GM12872 (cell line): ENCODE measurements at regions not wholly inside any gene's neighbourhood (a gene's known extent, or its start where the extent isn't known, plus 50 kb on each side); places are given as distances from the start of the nearest gene placed in this dataset.

ENCODE experiments used
- TF ChIP-seq, protein P1 (sequence below): IDR thresholded peaks from 3 replicates; pipeline ENCODE4 v1.5.1; 2011; ENCODE audit warnings: low read depth, mild to moderate bottlenecking, low read length, moderate library complexity; ENCODE audit not compliant: insufficient read depth

DNA sequence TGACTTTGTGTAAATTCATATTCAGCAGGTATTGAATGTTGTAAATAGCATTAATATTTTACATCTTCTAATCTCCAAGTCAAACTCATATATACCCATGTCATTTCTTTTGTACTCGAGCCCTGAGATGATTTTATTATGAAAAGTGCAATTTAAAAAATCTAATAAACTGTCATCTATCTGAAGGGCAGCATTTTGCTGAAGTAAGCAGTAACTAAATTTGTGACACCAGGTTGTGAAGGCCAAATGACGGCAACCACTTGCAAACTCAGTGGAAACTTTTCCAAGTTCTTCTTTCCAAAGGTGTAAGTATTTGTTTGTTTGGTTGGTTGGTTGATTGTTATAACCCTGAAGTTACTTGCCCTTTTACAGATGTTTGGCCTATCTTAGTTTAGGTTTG is 188.3 kb downstream of the GPR37 start:
- TF ChIP-seq, protein P1, sequence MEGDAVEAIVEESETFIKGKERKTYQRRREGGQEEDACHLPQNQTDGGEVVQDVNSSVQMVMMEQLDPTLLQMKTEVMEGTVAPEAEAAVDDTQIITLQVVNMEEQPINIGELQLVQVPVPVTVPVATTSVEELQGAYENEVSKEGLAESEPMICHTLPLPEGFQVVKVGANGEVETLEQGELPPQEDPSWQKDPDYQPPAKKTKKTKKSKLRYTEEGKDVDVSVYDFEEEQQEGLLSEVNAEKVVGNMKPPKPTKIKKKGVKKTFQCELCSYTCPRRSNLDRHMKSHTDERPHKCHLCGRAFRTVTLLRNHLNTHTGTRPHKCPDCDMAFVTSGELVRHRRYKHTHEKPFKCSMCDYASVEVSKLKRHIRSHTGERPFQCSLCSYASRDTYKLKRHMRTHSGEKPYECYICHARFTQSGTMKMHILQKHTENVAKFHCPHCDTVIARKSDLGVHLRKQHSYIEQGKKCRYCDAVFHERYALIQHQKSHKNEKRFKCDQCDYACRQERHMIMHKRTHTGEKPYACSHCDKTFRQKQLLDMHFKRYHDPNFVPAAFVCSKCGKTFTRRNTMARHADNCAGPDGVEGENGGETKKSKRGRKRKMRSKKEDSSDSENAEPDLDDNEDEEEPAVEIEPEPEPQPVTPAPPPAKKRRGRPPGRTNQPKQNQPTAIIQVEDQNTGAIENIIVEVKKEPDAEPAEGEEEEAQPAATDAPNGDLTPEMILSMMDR, result no peak

DNA sequence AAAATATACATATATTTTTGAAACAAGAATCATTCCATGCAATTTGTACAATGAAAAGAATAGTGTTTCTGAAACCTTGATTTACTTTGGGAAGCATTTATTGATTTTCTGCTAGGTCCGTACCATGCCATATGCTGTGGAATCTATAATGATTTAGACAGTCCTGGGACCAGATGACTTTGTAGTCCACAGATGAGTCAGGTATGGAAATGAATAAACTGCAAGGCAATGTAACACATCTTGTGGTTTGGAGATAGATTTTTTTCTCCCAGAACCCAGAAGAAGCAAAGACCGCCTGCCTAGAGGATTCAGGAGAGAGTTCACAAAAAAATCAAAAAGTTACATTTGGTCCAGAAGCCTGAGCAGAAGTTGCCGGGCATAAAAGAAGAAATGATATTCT is 190.4 kb downstream of the GPR37 start:
- TF ChIP-seq, protein P1, result no peak

DNA sequence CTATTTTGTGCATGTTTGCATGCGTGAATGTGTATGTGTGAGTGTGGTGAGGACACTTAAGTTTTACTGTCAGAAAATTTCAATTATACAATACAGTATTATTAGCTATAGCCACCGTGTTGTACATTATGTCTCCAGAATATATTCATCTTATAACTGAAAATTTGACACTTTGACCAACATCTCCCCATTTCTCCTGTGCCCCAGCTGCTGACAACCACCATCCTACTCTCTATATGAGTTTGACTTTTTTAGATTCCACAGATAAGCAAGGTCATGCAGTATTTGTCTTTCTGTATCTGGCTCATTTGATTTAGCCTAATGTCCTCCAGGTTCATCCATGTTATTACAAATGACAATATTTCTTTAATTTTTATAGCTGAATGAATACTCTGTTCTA is 195.0 kb downstream of the GPR37 start:
- TF ChIP-seq, protein P1, result no peak

DNA sequence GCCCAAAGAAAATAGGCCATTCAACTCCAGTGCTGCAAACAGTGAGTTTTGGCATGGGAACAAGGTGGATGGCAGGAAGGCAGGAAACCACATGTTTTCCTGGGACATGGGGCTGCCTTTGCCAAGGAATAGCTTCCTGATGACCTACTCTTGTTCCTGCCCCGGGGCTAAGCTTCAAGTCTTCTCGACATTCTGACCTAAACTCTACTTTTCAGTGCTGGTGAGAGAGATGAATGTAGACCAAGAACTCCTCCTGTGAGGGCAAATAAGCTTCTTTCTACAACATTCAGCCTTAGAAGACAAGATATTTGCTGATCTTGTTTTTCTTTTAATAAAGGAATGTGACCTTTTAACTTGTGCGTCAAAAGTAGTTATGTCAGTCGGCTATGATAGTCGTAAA is 199.0 kb downstream of the GPR37 start:
- TF ChIP-seq, protein P1, result no peak

GRCh38 chr7:124557587-124557986 is 208.0 kb downstream of the GPR37 start:
- TF ChIP-seq, protein P1, result no peak

DNA sequence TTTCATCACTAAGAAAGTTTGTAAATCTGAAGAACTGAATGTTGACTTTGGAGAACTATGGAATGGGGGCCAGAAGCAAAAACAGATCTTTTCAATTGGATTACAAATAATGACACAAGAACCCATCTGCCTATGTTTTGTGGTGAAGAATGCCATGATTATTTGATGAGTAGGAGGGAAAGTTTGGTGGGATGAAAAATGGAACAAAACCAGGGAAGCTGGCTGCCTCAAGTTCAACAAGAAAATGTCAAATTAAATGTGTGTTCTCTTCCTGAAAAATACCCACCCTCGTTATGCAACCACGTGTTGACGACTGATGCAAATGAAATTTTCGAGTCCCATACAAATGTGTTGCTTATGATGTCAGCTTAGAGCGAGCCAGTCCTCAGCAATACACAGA is 208.5 kb downstream of the GPR37 start:
- TF ChIP-seq, protein P1, result no peak

GRCh38 chr7:124553502-124553901 is 212.1 kb downstream of the GPR37 start:
- TF ChIP-seq, protein P1, result no peak

DNA sequence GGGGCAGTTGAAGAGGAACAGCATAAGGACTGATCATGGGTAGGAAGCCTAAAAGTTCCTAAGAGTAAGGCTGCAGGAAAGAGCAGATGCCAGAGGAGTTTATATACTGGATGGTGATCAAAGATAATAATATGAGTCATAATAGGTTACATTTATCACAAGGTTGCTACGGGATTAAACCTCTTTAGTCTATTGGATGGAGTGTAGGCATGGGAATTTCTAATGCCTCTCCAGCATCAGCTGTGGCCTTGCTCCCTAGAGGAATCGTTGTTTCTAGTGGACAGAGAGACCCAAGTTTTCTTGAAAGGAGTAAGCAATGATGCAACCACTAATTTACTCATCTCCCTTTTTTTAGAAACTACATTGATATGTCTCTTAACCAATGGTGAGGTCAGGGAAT is 213.4 kb downstream of the GPR37 start:
- TF ChIP-seq, protein P1, result no peak
